IPS DF 6.9 (cell line): ENCODE measurements at regions not wholly inside any gene's neighbourhood (a gene's known extent, or its start where the extent isn't known, plus 50 kb on each side); places are given as distances from the start of the nearest gene placed in this dataset.

Experiments used
- DNase-seq: peaks from one replicate; pipeline ENCODE4 v3.0.0-alpha.2; 2013; ENCODE audit warnings: low read depth, low spot score
- H3K27ac ChIP-seq: one replicate; pipeline ENCODE4 v1.5.1; 2013; ENCODE audit warnings: low read length, control low read depth
- H3K27me3 ChIP-seq: 2 replicates; pipeline ENCODE4 v1.6.1; 2013; ENCODE audit warnings: mild to moderate bottlenecking, low read length; ENCODE audit not compliant: control insufficient read depth, insufficient read depth
- H3K36me3 ChIP-seq: 2 replicates; pipeline ENCODE4 v1.6.1; 2013; ENCODE audit warnings: low read length; ENCODE audit not compliant: control insufficient read depth, insufficient read depth
- H3K4me1 ChIP-seq: 2 replicates; pipeline ENCODE4 v1.6.1; 2013; ENCODE audit warnings: low read length; ENCODE audit not compliant: control insufficient read depth, insufficient read depth
- H3K4me3 ChIP-seq: 2 replicates; pipeline ENCODE4 v1.5.1; 2013; ENCODE audit warnings: mild to moderate bottlenecking, low read length
- H3K9me3 ChIP-seq: 2 replicates; pipeline ENCODE4 v1.6.1; 2013; ENCODE audit warnings: low read length, inconsistent platforms; ENCODE audit not compliant: control insufficient read depth, insufficient read depth
- WGBS: extraction: QIAGEN DNeasy Blood & Tissue Kit; methylation state at CpG from one replicate; pipeline ENCODE4 v1.1.7; 2013; ENCODE audit warnings: mixed read lengths, missing lambda C conversion rate; ENCODE audit not compliant: insufficient read length, insufficient coverage; 5-methylcytosine and 5-hydroxymethylcytosine counted together

DNA sequence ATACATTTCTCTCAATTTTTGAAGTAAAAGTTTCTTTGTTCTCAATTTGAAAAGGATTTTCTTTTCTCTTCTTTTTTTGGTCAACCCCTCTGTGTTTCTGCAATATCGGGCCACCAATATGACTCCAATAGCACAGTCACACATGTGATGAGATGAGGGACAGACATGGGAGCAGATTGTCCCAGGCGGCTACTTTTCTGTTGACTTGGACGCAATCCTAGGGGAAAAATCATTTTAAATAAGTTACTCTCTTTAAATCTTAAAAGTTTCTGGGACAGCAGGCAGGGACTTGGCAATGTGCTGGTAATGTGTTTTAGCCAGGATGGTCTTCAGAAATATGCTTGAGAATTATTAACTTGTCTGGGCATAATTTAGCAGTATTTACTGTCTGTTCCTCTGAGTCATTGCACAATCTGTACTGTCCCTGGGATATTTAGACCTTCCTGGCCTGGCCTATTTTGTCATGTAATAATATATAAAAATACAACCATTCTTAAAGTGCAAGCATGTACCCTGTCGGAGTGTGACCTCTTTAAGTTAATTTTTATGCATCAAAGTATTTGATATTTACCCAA lies 388.5 kb upstream of the FANCL start:
- H3K4me3 ChIP-seq: no peak overlapping the region
- WGBS: no CpG with 5 or more reads among the region's 4 CpGs
- no peaks in the 10 kb centered on the region for H3K4me1 ChIP-seq
- H3K9me3 ChIP-seq: no peaks in the 10 kb centered on the region
- H3K36me3 ChIP-seq: no peaks in the 10 kb centered on the region
- no peak overlapping the region for H3K27ac ChIP-seq
- H3K27me3 ChIP-seq: no peaks in the 10 kb centered on the region
- DNase-seq: no peak

DNA sequence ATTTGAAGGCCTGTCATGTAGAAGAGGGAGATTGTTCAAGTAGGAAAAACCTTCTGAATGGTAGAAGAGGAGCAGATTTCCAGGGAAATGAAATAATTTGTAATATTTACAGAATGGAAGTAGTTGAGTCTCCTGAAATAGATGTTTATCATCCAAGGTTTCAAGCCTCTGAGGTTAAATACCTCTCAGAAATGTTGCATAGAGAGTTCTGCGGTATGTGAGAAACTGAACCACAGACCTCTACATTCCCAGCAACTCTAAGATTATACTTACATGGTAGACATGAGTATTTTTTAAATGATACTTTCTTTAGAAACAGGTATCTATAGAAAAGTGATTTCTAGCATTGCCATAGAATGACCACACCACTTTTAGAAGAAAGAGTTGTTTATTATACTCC lies 379.8 kb upstream of the FANCL start:
- Histone ChIP-seq H3K27me3 (no peaks in the 10 kb centered on the region), H3K27ac (no peak overlapping the region), H3K4me1 (no peaks in the 10 kb centered on the region), H3K9me3 (no peaks in the 10 kb centered on the region), H3K4me3 (no peak overlapping the region), H3K36me3 (no peaks in the 10 kb centered on the region)
- no CpG with 5 or more reads among the region's 1 CpG for WGBS
- DNase-seq: no peak

DNA sequence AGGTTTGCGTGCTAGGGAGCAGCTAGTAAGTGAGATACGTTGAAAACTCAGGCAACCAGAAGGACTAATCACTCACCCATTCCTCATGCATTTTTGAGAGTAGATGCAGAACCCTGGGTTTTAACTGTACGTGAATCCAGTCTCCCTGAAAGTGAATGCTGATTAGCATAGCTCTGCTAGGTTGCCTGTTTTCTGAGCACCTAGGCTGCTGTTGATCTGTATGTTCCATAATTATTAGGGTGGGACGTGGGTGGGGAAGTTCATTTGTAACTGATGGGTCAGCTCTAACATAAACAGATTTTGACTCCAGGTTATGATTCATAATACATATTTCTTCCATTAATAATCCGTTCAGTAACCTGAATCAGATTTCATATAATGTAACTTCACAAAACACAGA lies 379.0 kb upstream of the FANCL start:
- H3K9me3 ChIP-seq: no peaks in the 10 kb centered on the region
- WGBS: 100% methylated on average over 1 of the region's 5 CpGs

DNA sequence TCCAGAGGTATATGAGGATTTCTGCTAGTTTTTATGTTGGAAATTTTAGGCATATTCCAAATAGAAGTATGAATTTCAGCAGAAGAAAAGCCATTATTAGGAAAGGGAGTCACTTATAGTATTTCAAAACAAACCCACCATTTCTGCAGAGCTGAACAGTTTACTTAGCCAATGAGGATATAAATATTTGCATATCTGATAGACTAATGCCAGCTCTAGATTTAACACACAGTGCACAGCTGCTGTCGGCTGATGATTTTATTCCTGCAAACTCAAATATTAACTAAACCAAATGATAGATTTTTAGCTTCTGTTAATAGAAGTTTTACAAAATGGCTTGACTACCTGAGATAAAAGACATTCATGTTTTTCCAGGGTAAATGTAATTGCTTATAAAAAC lies 375.8 kb upstream of the FANCL start:
- DNase-seq: no peak
- H3K27me3 ChIP-seq: no peaks in the 10 kb centered on the region
- no CpG with 5 or more reads among the region's 1 CpG for WGBS
- H3K4me3 ChIP-seq: no peak overlapping the region
- H3K4me1 ChIP-seq: no peaks in the 10 kb centered on the region
- no peaks in the 10 kb centered on the region for H3K36me3 ChIP-seq
- no peak overlapping the region for H3K27ac ChIP-seq
- H3K9me3 ChIP-seq: no peaks in the 10 kb centered on the region

More for the DNA sequence above, 379.0 kb upstream of the FANCL start:
- Histone ChIP-seq H3K4me1 (no peaks in the 10 kb centered on the region), H3K4me3 (no peak overlapping the region), H3K27ac (no peak overlapping the region), H3K36me3 (no peaks in the 10 kb centered on the region), H3K27me3 (no peaks in the 10 kb centered on the region)
- DNase-seq: no peak

DNA sequence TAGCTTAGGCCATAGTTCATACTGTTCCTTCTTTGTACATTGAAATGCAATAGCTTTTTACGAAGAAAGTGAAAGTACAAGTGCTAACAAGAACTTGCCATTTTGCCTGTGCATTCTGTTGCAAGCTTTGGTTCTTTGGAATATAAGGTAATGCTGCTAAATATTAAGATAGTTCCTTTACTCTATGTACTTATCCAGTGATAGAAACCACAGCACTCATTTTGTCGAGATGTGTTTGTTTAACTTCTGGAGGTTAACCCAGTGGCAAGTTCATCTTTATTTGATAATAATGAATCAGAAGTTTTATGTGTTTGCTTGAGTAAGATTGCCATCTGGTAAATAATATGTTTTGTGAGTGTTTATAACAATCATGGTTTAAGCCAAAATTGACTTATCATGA lies 373.1 kb upstream of the FANCL start:
- Histone ChIP-seq H3K9me3 (no peaks in the 10 kb centered on the region), H3K27me3 (no peaks in the 10 kb centered on the region), H3K27ac (no peak overlapping the region), H3K4me1 (no peaks in the 10 kb centered on the region), H3K36me3 (no peaks in the 10 kb centered on the region), H3K4me3 (no peak overlapping the region)
- no CpG with 5 or more reads among the region's 2 CpGs for WGBS
- DNase-seq: no peak

DNA sequence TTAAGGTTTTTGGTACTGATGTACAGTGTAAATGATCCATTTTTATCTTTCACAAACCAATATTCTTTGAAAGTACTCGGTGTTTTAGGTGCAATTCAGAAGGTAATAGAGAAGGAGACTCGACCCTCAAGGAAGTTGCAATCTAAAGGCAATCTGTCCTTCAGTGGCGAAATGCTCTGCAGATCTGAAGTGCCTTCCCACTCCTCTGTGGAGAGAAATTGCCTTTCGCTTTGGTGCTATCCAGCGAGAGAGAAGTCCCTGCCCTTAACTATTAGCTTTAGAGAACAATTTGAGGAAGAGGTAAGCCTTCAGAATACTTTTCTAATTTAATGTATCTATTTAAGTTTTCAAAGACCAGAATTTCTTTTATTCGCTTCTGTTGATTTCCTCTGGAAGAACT lies 371.8 kb upstream of the FANCL start:
- Histone ChIP-seq H3K36me3 (no peaks in the 10 kb centered on the region), H3K27me3 (no peaks in the 10 kb centered on the region), H3K9me3 (no peaks in the 10 kb centered on the region), H3K4me1 (no peaks in the 10 kb centered on the region), H3K4me3 (no peak overlapping the region), H3K27ac (no peak overlapping the region)
- no CpG with 5 or more reads among the region's 6 CpGs for WGBS
- DNase-seq: no peak

DNA sequence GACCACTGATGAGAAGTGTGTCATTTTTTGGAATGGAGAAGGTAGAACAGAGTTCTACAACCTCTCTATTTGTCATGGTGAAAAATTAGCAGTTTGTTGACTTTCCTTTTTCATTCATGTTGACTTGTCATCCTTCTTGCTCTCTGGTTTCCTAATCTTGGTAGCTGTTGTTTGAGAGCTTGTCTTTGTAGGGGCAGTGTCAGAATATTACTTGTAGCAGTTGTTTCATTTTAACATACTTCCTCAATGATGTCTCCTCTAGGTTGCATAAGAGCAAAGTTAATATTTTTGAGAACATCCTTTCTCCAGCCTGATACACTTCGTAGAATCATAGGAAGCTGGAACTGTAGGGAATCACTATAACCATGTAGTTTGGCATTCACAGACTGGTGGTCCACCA lies 368.2 kb upstream of the FANCL start:
- WGBS: no CpG with 5 or more reads among the region's 1 CpG
- Histone ChIP-seq H3K4me1 (no peaks in the 10 kb centered on the region), H3K4me3 (no peak overlapping the region), H3K36me3 (no peaks in the 10 kb centered on the region), H3K9me3 (no peaks in the 10 kb centered on the region), H3K27me3 (no peaks in the 10 kb centered on the region), H3K27ac (no peak overlapping the region)
- no peak for DNase-seq

DNA sequence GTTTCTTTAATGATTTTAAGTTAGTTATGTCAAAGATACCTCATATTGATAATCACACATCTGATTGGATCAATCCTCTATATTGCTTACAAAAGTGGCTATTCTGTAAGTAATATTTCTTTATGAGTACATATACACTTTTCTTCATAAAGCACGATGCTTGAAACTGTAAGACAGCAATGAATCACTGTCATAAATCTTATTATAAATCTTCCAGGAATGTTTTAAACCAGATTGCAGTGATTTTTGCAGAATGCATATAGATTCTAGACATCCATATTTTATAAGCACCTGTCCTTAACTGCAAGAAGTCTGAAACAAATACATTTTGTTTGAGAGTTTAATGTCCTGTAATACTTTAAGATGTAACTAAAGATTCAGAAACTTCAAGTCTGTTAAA lies 367.0 kb upstream of the FANCL start:
- DNase-seq: no peak
- Histone ChIP-seq H3K27ac (no peak overlapping the region), H3K4me1 (no peaks in the 10 kb centered on the region), H3K9me3 (no peaks in the 10 kb centered on the region), H3K27me3 (no peaks in the 10 kb centered on the region), H3K36me3 (no peaks in the 10 kb centered on the region), H3K4me3 (no peak overlapping the region)
- WGBS: no CpG with 5 or more reads among the region's 1 CpG

DNA sequence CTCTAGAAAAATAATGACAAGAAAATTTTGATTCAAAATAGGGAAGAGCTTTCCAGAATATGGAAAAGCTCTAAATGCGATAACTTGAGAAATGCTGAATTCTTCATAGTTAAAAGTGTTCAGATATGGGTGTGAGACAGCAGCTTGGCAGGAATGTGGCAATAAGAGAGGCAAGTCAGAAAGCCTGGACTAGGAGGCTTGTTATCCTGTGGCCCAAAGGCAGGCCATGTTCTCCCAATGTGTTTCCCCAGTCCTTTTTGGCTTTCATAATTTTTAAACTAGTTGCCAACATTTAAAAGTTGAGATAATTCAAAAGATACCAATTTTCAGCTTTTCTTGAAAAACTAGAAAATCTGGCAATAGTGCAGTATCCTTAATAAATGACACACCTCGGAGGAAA lies 366.3 kb upstream of the FANCL start:
- no peak for DNase-seq
- Histone ChIP-seq H3K27ac (no peak overlapping the region), H3K27me3 (no peaks in the 10 kb centered on the region), H3K36me3 (no peaks in the 10 kb centered on the region), H3K4me1 (no peaks in the 10 kb centered on the region), H3K9me3 (no peaks in the 10 kb centered on the region), H3K4me3 (no peak overlapping the region)
- WGBS: no CpG with 5 or more reads among the region's 2 CpGs

DNA sequence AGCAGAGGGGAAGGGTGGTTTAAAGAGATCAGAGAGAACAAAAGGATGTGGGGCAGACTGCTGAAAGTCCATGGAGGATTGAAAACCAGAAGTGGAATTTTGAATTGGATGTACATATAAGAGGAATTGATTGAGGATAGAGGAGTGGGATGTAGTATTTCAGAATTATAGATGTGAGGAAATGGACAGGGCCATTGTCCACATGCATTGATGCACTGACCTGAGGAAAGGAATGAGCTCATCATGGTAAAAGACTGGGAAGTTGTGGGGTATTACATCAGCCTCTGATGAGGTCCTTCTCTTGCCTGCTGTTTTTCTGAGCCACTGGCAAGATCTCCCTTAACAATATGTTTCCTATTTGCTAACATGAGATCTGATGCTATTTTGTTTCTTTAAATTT lies 365.7 kb upstream of the FANCL start:
- Histone ChIP-seq H3K4me1 (no peaks in the 10 kb centered on the region), H3K9me3 (no peaks in the 10 kb centered on the region), H3K27me3 (no peaks in the 10 kb centered on the region), H3K36me3 (no peaks in the 10 kb centered on the region), H3K4me3 (no peak overlapping the region), H3K27ac (no peak overlapping the region)
- no peak for DNase-seq

DNA sequence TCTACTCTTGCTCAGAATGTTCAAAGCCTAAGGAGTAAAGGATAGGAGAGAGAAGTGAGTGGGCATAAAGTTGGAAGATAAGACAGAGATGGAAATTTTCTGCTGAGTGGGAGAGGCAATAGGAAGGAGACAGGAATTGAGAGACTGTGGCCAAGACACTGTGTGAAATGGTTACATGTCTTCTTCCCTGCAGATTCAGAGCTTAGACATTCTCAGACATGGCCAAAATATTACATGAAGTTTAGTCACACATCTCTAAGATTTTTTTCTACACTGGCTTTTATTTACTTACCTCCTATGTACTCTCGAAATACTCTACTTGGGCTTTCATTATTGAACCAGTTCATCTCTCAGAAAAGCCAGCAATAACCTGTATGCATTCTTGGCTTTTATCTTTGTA lies 363.0 kb upstream of the FANCL start:
- WGBS: no CpG with 5 or more reads among the region's 1 CpG
- Histone ChIP-seq H3K27me3 (no peaks in the 10 kb centered on the region), H3K4me1 (no peaks in the 10 kb centered on the region), H3K4me3 (no peak overlapping the region), H3K9me3 (no peaks in the 10 kb centered on the region), H3K27ac (no peak overlapping the region), H3K36me3 (no peaks in the 10 kb centered on the region)
- no peak for DNase-seq
